ENCODE measurements at regions not wholly inside any gene's neighbourhood (a gene's known extent, or its start where the extent isn't known, plus 50 kb on each side); places are given as distances from the start of the nearest gene placed in this dataset.

GRCh38 chr5:40412771-40413170 is 266.9 kb upstream of the PTGER4 start:
- DNase-seq, result no peak

GRCh38 chr5:40410964-40411635 is 268.6 kb upstream of the PTGER4 start:
- DNase-seq, result no peak

- DNase-seq, result peak in 1 of 2 experiments; percentile 68
These were observed 269.4 kb upstream of the PTGER4 start for GRCh38 chr5:40410231-40410861.

GRCh38 chr5:40409601-40410000 is 270.1 kb upstream of the PTGER4 start:
- DNase-seq, result peak in 1 of 2 experiments; percentile 31

GRCh38 chr5:40406741-40407211 is 272.9 kb upstream of the PTGER4 start:
- no peak for DNase-seq

GRCh38 chr5:40405996-40406740 is 273.5 kb upstream of the PTGER4 start:
- no peak for DNase-seq

- DNase-seq, result no peak
These were observed 274.5 kb upstream of the PTGER4 start for GRCh38 chr5:40405230-40405629.

GRCh38 chr5:40404613-40405012 is 275.1 kb upstream of the PTGER4 start:
- no peak for DNase-seq

- DNase-seq, result peak; percentile 37 to 47
These were observed 277.7 kb upstream of the PTGER4 start for GRCh38 chr5:40402007-40402364.

GRCh38 chr5:40401284-40402006 is 278.3 kb upstream of the PTGER4 start:
- no peak for DNase-seq

- no peak for DNase-seq
These were observed 279.5 kb upstream of the PTGER4 start for GRCh38 chr5:40400245-40400644.

GRCh38 chr5:40399349-40399748 is 280.4 kb upstream of the PTGER4 start:
- no peak for DNase-seq

GRCh38 chr5:40397976-40398375 is 281.7 kb upstream of the PTGER4 start:
- no peak for DNase-seq

GRCh38 chr5:40397091-40397490 is 282.6 kb upstream of the PTGER4 start:
- DNase-seq, result no peak

- DNase-seq, result no peak
These were observed 283.4 kb upstream of the PTGER4 start for GRCh38 chr5:40396317-40396716.

GRCh38 chr5:40395251-40395650 is 284.5 kb upstream of the PTGER4 start:
- DNase-seq, result no peak

GRCh38 chr5:40394698-40395097 is 285.0 kb upstream of the PTGER4 start:
- DNase-seq, result no peak

- DNase-seq, result no peak
These were observed 288.1 kb upstream of the PTGER4 start for GRCh38 chr5:40391642-40392041.

GRCh38 chr5:40390281-40391149 is 289.2 kb upstream of the PTGER4 start:
- no peak for DNase-seq

- DNase-seq, result no peak
These were observed 290.1 kb upstream of the PTGER4 start for GRCh38 chr5:40389591-40389990.

GRCh38 chr5:40386289-40386688 is 293.4 kb upstream of the PTGER4 start:
- DNase-seq, result no peak

- DNase-seq, result no peak
These were observed 294.2 kb upstream of the PTGER4 start for GRCh38 chr5:40385544-40385943.

Data from stimulated activated CD4-positive, alpha-beta T cell treated with anti-CD3 and anti-CD28 coated beads, Interleukin-4, amount 100 ng/mL, for 4 hours (primary cell).